ENCODE measurements at regions not wholly inside any gene's neighbourhood (a gene's known extent, or its start where the extent isn't known, plus 50 kb on each side); places are given as distances from the start of the nearest gene placed in this dataset.

DNA sequence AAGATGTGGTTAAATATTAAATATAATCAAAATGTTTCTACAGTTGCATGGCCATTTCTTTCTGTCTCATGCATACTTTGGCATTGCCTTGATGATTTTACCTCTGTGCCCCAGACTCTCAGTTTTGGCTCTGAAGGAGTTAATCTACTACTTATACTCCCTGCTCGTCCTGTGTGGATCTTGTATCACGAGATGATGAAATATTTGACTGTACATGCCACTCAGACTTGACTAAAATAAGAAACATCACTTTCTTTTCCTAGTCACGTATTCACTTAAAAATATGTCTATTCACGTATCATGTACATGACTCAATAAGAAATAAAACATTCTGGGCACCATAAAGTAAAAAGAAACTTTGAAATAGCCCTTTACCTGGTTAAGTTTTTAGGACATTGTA, 397.7 kb downstream of the RFPL4B start:
- DNase-seq: no peak

DNA sequence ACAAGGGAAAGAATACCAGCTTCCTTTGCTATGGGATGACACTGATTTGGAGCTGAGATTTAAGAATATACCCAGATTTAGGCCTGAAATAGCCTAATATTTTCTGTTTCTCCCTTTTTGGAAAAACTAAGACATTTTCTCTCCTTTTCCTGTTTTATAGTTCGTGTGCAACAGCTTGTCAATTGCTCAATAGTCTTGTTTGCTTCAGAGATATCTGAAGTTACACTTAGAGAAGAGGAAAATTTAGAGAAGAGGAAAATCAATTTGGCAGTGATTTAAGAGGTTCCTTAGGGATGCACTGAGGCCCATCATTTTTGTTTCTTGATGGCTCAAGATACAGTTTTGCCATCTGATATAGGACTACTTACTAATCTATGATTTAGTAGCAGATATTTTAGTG, 398.6 kb downstream of the RFPL4B start:
- no peak for DNase-seq

DNA sequence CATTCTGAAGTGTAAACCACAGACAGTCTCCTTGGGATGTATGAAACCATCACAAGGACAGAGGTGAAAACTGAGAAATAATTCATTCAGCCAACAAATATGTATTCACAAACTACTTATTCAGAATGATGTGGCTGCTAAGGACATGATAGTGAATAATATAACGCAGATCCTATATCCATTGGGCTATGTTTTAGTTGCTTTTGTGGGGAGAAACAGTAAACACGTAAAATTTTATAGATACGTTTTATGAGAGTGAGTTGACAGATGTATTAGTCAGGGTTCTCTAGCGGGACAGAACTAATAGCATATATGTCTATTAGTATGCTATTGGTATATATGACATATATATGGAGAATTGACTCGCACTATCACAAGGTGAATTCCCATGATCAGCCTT, 402.5 kb downstream of the RFPL4B start:
- DNase-seq: no peak

DNA sequence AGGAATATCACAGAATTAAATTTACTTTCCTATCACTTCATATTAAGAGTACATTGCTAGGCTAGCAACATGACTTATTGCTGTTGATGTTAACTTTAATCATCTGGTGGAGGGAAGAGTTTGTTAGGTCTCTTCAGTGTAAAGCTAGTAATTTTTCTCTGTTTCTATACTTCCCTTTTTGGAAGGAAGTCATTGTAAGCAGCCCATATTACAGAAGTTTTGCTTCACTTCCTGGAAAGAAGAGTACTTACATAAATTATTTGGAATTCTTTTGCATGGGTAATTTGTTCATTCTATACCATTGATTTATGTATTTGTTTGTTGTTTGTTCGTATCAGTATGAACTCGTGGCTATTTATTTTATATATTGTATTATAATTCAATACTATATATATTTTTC, 405.2 kb downstream of the RFPL4B start:
- DNase-seq: no peak

DNA sequence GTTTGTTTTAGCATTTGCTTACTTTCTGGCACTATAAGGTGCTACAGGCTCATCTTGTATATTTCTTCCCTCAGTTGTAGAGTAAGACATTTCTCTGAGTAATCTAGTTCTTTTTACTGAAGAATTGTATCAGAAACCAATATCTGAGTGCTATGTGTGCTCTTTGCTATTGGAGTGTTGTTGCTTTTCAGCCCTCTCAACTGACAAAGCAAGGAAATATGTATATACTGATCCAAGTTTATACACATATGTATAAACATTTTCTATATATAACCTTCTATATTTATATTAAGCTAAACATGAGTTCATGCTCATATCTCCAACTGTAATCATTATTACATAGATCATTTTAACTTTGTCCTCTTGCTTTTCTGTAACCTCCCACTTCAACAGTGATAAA, 405.7 kb downstream of the RFPL4B start:
- DNase-seq: no peak

DNA sequence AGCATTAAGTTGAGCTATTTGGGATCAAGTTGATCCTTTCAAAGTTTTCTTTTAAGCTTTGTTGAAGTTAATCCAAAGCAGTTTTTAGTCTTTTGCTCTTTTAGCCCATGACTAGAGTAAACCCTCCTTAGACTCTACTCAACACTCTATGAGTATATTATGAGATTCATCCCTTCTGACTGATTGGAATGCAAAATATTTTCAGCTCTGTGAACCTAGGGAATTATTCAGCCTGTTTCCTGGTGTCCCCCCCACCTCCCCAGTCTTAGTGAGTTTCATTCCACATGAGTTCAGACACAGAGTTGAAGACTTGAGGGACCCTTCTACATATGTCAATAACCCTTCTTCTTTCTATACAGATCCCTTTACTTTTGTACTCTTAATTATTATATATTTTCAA, 413.7 kb downstream of the RFPL4B start:
- DNase-seq: no peak

DNA sequence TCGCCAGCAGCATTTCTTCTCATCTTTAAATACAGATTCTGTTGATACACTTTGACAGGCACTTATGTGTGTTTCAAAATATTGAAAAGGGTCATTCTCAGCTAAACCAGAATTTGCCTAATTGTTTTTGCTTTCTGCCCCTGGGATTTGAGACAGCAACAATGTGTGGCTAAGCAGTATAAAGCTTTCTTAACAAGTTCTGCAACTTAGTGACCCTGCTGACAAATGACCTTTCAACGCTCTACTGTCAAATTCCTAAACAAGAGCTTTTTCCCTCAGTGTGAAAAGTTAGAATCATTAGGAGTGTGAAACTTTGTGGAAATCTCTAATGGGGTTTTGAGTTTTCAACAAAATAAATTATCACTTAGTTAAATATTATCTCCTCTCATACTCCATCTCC, 414.6 kb downstream of the RFPL4B start:
- DNase-seq: no peak

DNA sequence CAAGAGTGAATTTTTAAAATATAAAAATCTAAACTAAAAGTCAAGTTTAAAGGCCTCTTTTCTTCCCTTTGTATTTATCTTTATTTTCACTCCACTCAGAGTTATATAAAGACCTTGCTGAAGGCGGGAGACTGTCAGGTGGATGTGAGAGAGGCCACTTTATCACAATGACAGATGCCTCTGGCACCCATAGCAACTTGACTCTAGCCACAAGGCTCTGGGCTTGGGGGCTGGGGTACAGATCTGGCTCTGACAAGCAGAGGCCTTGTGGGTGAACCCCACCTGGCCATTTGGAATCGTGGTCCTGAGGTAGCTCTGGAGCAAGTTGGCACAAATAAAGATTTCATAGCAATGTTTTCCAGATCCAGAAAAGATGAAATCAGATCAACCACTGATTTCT, 417.2 kb downstream of the RFPL4B start:
- DNase-seq: no peak

DNA sequence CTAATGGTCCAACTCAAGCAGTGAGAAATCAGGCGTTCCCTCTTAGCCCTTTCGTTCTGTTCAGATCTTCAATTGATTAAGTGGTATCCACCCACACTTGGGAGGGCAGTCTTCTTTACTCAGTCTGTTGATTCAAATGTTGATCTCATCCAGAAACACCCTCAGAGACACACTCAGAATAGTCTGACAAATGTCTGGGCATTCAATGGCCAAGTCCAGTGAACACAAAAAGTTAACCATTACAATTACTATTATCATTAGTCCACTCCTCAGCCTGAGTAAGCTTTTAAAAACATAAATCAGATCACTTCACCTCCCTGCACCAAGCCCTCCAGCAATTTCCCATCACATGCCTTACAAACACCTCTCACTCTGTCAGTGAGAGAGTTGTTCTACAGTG, 423.2 kb downstream of the RFPL4B start:
- no peak for DNase-seq

DNA sequence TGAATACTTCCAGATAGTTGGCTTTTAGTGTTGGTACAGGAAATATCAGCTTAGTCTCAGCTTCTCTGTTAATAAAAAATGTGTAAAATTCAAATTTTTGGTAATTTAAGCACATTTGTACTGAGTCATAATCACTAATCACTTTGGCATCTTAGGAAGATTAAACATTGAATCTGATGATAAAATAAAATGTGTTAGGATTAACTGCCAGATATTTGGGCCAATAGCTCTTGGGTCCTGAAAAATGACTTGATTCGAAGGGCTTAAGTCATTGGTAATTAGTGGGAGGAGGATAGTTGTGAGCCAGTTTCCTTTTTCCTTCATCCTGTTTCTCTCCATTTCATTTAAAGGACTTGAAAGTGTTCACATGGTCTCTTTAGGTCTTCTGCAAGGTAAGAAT, 426.1 kb downstream of the RFPL4B start:
- DNase-seq: no peak

DNA sequence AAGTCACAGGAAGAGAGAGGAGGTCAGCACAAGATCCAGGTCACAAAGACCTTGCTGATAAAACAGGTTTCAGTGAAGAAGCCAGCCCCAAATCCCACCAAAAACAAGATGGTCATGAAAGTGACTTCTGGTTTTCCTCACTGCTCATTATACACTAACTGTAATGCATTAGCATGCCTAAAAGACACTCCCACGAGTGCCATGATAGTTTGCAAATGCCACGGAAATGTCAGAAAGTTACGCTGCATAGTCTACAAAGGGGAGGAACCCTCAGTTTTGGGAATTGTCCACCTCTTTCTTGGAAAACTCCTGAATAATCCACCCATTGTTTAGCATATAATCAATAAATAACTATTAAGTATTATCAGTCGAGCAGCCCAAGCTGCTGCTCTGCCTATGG, 427.2 kb downstream of the RFPL4B start:
- DNase-seq: no peak

DNA sequence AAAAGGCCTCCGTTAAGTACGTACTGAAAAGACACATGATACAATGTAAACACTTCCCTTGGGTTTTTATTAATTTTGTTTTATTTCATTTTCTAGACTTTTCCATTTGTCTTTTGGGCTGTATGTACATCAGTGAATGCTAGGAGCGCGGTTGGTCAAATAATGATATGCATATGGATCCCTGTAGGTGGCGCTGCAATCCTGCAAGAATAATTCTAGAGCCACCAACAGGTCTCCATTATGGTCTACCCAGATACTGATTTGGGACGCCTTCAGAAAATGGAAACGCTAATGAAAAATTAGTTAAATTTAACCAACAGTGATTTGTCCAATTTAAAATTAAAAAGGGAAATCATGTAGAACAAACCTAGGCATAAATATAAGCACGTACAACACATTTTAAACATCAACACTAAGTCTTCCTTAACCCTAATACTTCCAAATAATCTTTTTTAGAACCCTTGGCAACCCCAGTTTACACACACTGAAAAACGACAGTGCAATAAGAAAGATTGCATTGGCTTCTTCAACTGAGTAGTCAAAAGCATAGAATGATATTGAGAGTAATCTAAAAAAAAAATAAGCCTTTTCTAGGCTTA, 433.5 kb downstream of the RFPL4B start:
- DNase-seq: no peak

DNA sequence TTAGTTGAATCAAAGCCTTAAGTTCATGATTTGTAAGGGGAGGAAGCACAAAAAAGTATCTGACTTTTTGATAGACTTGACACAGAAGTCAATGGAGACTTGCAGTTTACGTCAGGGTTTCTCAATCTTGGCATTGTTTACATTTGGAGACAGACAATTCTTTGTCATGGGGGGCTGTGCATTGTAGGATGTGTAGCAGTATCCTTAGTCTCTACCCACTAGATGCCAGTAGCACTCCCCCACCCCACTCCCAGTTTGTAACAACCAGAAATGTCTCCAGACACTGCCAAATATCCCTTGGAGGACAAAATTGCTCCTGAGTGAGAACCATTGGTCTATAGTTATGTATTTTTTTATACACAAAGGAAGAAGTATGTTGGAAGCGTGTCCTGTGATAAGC, 434.1 kb downstream of the RFPL4B start:
- no peak for DNase-seq

DNA sequence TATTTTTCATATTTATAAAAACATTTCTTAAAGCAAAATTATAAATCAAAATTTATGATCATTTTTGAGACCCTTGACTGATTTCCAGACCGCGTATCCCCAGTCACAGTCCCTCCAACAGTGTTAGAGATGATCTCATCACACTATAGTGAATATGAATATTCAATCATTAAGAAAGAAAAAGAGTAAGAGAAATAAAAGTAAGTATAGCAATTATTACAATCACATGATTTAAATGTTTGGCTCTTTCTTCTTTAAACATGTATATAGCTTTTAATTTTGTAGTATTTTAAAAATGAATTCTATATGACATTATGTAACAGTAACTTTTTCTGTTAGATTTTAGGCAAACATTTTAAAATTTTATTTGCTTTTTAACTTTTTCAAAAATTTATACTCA, 438.3 kb downstream of the RFPL4B start:
- no peak for DNase-seq

DNA sequence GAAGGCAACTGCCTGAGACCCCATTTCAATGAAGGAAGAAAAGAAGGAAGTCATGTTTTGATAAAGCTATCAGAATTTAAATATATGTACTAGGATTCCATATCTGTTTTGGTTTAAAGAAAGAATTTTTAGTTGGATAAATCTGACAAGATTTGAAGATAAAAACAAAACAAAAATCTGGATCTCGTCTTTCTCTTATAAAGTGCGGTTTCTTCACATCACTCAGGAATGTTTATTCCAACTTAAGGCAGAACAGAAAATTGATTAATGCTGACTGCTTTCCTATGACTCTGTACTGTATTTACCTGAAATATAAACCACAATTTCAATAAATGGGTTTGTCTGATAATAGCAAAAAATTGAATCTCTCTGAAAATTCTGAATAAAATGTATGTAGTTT, 439.7 kb downstream of the RFPL4B start:
- no peak for DNase-seq

DNA sequence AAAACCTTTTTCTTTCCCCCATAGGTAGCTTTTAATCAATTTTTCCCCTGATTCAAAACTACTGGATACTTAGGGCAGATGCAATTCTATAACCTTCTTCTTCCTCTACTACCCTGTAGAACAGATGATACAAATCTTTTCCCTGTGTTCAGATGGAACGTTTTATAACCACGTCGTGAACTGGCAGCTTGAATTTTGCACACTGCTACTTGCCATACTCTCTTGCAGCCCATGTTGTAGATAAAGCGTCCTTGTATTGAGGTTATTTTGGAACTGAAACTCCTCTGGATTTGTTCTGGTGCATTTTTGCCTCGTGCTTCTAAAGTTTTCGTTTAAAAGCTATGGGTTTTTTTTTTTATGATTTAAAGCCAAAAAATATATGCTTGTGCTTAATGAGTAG, 440.2 kb downstream of the RFPL4B start:
- DNase-seq: no peak

DNA sequence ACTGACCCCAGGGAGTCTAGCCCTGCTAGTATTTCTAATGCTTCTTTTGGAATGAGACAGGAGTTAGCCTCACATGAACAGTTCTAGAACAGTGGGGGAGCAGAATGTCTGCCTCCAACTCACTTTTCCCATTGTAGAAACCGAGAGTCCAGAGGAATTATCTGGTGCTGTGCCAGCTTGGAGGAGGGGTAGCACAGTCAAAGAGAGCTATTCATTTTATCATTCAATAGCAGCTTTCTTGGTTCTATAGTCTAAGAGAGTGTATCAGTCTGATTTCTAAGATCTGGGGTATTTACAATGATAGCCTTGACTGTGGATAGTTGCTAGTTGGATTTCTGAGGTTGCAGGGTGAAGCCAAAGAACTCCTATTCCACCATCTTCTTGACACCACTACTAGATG, 448.2 kb downstream of the RFPL4B start:
- DNase-seq: no peak

DNA sequence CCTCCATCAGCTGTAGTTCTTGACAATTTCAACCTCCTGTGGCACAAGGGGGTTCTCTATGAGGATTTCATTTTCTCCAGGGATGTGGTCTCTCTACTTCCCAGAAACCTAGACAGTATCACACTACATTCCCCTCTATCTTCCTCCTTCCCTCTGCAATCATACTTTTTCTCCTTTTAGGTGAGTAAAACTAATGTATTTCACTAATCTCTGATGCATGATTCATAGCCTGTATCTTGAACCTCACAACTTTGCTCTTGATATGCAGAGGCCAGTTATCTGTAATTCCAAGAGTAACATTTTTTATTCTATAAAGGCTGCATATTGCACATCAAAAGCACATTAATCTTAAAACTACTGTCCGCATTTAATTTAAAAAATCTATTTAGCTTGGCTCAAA, 449.6 kb downstream of the RFPL4B start:
- DNase-seq: no peak

DNA sequence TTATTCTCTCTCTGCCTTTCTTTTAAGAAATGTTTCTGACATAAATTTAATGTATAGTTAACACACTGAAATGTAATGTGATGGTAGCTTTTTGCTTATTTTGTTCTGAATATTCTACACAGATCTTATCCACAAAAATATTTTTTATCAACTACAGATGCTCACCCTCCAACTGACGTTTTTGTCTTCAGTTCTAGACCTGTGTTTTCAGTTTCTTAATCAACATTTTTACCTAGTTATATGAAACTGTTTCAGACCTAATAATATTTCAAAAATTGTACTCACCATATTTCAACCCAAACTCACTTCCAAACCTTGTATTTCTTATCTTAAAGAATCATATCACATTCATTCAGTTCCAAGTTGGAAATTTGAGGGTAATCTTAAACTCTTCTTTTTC, 452.8 kb downstream of the RFPL4B start:
- DNase-seq: no peak

DNA sequence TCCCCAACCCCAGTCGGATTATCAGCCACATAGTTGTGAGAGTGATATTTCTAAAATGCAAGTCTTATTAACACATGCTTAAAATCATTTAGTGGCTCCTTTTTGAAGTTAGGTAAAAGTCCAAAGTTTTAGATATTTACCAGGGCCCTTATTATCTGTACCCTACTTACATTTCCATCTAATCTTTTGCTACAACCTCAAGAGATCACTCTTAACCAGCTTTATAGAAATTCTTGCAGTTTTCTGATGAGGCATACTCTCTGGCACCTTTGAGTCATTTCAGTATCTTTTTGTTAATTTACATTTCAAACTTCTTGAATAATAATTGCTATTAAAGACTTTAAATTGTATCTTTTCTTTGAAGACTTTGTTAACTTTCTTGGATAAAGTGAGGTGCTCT, 453.3 kb downstream of the RFPL4B start:
- DNase-seq: no peak

DNA sequence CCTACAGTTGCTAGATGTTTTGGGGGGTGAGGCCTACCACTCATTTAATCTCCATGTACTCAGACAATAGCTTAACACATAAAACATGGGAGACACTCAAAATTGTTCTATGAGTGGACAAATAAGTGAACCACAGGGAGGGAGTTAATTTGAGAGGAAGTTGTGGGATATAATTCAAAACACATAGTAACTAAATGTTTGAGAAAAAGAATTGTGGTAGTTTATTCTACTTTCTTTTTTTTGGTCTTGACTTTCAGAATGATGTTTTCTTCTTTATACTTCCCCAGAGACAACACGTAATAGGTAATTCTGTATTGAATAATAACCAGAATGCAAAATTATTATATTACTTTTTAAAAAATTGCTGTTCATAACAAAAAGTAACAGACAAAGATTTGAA, 453.8 kb downstream of the RFPL4B start:
- DNase-seq: no peak

DNA sequence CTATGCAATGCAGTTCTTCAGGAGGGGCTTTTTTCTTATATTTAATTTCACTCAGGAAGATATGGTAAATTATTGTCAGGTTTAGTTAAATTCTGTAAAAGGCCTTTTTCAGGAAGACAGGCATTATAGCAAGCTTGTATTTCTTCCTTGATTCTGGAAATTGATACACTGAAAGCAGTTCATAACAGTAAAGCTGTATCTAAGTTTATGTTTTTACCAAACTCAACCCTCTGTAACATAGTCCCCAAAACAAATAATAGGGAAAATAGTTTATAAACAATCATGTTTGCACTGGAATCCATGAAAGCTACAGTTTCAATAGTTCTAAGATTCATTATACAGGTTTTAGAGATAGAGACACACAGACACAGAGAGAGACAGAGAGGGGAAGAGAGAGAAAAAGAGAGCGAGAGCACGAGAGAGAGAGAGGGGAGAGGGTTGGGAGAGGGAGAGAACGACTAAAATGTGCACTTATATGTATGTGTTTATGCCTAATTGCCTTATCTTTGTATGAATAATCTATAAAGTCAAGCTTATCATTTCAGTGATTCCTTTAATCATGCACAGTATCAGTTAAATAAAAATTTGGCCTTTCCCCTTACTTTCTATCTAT, 454.4 kb downstream of the RFPL4B start:
- DNase-seq: no peak

DNA sequence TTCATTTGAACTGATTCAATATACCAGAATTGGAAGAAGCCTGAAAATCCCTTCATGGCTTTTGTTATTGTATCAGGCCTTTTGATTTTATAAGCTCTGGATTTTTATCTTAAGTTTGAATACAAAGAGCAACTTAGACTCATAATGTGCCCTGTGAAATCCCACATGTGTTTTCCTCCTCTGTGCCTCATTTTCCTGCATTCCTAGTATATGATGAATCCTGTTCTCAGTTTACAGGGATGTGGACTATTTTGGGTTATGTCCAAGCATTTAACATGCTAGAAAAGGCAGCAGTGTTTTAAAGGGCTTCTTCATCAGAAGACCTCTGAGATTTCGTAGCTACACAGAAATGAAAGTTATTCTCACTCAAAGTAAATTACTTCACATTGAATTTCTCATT, 455.0 kb downstream of the RFPL4B start:
- DNase-seq: no peak

DNA sequence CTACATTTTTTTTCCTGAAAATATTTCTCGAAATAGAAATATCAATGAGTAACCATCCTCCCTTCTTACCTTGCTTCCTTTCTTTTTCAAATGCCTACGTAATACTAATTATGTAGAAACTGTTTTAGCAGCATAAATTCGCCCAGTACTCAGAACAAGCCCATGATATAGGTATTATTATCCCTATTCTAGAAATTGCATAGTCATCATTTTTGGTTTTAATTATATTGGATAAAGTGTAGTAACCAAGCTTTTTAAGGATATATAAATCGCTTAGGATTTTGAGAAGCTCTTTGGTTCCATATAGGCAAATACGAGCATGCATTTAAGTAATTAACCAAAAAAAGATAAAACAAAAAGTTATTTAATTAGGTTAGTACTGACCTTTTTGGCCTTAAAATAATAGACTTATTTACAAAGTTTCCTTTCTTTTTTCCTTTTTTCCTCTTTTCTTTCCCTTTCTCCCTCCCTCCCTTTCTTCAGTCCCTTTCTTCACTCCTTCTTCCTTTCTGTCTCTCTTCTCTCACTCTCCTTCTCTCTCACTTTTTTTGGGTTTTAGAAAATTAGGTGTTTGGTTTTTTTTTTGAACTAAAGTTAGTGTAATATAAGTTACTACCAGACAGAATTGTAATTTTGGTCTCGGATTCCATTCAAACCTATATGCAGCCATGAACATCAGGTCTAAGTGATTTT, 457.7 kb downstream of the RFPL4B start:
- DNase-seq: no peak
